A204.1 (cell line): ENCODE measurements at regions not wholly inside any gene's neighbourhood (a gene's known extent, or its start where the extent isn't known, plus 50 kb on each side); places are given as distances from the start of the nearest gene placed in this dataset.
"Not testable (repeated sequence)": the region's sequence is repeated elsewhere in the genome, so short reads cannot be mapped to it uniquely, and the experiment has no call there.

Source experiments
- FAIRE-seq: peaks from 2 replicates; lab custom pipeline; 2012; peaks lifted over from hg19 to GRCh38; lab: Jason Lieb, UNC

- no peak for FAIRE-seq
Observed at GRCh38 chr2:49677227-49677626, 522.9 kb upstream of the FSHR start.

GRCh38 chr2:49664827-49665226, 510.5 kb upstream of the FSHR start:
- no peak for FAIRE-seq

- no peak for FAIRE-seq
Observed at GRCh38 chr2:49661809-49662208, 507.5 kb upstream of the FSHR start.

GRCh38 chr2:49656853-49657252, 502.5 kb upstream of the FSHR start:
- FAIRE-seq: no peak

- FAIRE-seq: no peak
Observed at GRCh38 chr2:49643149-49643548, 488.8 kb upstream of the FSHR start.

GRCh38 chr2:49640630-49641029, 486.3 kb upstream of the FSHR start:
- no peak for FAIRE-seq

- no peak for FAIRE-seq
Observed at GRCh38 chr2:49621016-49621415, 466.7 kb upstream of the FSHR start.

- no peak for FAIRE-seq
Observed at GRCh38 chr2:49619804-49620203, 465.5 kb upstream of the FSHR start.

GRCh38 chr2:49618491-49618890, 464.2 kb upstream of the FSHR start:
- no peak for FAIRE-seq

GRCh38 chr2:49616800-49617199, 462.5 kb upstream of the FSHR start:
- no peak for FAIRE-seq

- not testable (repeated sequence) for FAIRE-seq
Observed at GRCh38 chr2:49611796-49612195, 457.5 kb upstream of the FSHR start.

- no peak for FAIRE-seq
Observed at GRCh38 chr2:49600524-49600923, 446.2 kb upstream of the FSHR start.

- no peak for FAIRE-seq
Observed at GRCh38 chr2:49598231-49598630, 443.9 kb upstream of the FSHR start.

GRCh38 chr2:49585921-49586320, 431.6 kb upstream of the FSHR start:
- no peak for FAIRE-seq

- no peak for FAIRE-seq
Observed at GRCh38 chr2:49582946-49583345, 428.6 kb upstream of the FSHR start.

GRCh38 chr2:49577041-49577440, 422.7 kb upstream of the FSHR start:
- no peak for FAIRE-seq

GRCh38 chr2:49569176-49569575, 414.9 kb upstream of the FSHR start:
- FAIRE-seq: no peak

- FAIRE-seq: no peak
Observed at GRCh38 chr2:49567811-49568600, 413.7 kb upstream of the FSHR start.

GRCh38 chr2:49567021-49567420, 412.7 kb upstream of the FSHR start:
- FAIRE-seq: no peak

- no peak for FAIRE-seq
Observed at GRCh38 chr2:49553658-49554057, 399.3 kb upstream of the FSHR start.

- FAIRE-seq: no peak
Observed at GRCh38 chr2:49532702-49533101, 378.4 kb upstream of the FSHR start.

- FAIRE-seq: no peak
Observed at GRCh38 chr2:49515996-49516782, 361.9 kb upstream of the FSHR start.

GRCh38 chr2:49514201-49514600, 359.9 kb upstream of the FSHR start:
- no peak for FAIRE-seq

- FAIRE-seq: no peak
Observed at GRCh38 chr2:49490710-49491109, 336.4 kb upstream of the FSHR start.
